ENCODE measurements at regions not wholly inside any gene's neighbourhood (a gene's known extent, or its start where the extent isn't known, plus 50 kb on each side); places are given as distances from the start of the nearest gene placed in this dataset.

DNA sequence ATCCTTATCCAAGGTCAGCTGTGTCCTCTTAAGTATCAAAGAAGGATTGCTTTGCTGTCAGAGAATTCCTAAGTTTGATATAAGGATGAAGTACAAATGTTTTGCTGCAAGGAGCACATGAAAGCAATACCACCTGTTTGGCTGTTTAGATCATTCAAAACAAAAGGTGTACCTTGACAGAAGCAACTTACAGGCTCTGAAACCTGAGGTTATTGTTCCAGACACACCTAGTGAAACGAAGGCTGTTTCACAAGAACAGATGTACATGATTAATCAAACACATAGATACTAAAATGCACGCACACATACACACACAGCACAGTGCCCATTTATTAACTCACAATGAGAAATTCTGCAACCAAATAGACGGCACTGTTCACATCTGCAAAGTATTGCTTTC lies 166.2 kb downstream of the RBM43 start:
- H3K4me3 ChIP-seq, result no peak overlapping the region
- H3K4me1 ChIP-seq, result no peaks in the 10 kb centered on the region
- H3K27me3 ChIP-seq, result no peaks in the 10 kb centered on the region
- H3K9me3 ChIP-seq, result no peaks in the 10 kb centered on the region
- no peak for TF ChIP-seq CTCF (IDR thresholded peaks at IDR 0.05)
- ATAC-seq (no peak), FAIRE-seq (no peak), DNase-seq (no peak)
- H3K36me3 ChIP-seq, result no peaks in the 10 kb centered on the region
- intact Hi-C loops (cut with DNase I), result no loop called here
- no peak overlapping the region for H3K27ac ChIP-seq
- WGBS, 2 donors, result 34 to 53% methylated on average over 3 of the region's 3 CpGs

- Histone ChIP-seq H3K36me3 (no peaks in the 10 kb centered on the region), H3K9me3 (no peaks in the 10 kb centered on the region), H3K4me3 (no peak overlapping the region), H3K27me3 (no peaks in the 10 kb centered on the region), H3K4me1 (no peaks in the 10 kb centered on the region), H3K27ac (no peak overlapping the region)
- TF ChIP-seq CTCF (IDR thresholded peaks at IDR 0.05), result no peak
- intact Hi-C loops (cut with DNase I), result no loop called here
- FAIRE-seq, result no peak
- WGBS, 2 donors, result 52 to 58% methylated on average over 3 of the region's 3 CpGs
- DNase-seq, result no peak
- ATAC-seq, result no peak
Observed at GRCh38 chr2:151091583-151091982, 170.1 kb downstream of the RBM43 start.

DNA sequence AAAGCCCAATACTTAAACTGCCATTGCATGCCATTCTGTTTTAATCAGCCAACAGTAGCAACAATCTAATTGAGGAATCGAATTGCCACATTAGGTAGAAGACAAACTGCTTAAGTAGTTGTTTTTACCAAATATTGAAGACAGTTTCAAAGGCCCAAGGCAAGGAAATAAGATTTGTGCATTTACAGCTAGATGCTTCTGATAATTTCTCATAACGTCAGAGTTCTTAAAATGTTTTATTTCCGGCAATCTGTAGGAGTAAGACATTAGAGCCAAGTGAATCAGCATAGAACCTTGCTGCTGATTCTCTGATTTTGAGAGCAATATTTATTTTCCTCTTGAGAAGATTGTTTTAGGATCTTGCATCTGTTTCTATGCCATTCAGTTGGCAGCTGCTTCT lies 174.3 kb downstream of the RBM43 start:
- intact Hi-C loops (cut with DNase I), result no loop called here
- Histone ChIP-seq H3K9me3 (no peaks in the 10 kb centered on the region), H3K4me1 (no peaks in the 10 kb centered on the region), H3K27ac (no peak overlapping the region), H3K36me3 (no peaks in the 10 kb centered on the region), H3K4me3 (no peak overlapping the region), H3K27me3 (no peaks in the 10 kb centered on the region)
- no peak for TF ChIP-seq CTCF (IDR thresholded peaks at IDR 0.05)
- DNase-seq (no peak), ATAC-seq (no peak), FAIRE-seq (no peak)
- 54 to 63% methylated on average over 3 of the region's 3 CpGs for WGBS, 2 donors

DNA sequence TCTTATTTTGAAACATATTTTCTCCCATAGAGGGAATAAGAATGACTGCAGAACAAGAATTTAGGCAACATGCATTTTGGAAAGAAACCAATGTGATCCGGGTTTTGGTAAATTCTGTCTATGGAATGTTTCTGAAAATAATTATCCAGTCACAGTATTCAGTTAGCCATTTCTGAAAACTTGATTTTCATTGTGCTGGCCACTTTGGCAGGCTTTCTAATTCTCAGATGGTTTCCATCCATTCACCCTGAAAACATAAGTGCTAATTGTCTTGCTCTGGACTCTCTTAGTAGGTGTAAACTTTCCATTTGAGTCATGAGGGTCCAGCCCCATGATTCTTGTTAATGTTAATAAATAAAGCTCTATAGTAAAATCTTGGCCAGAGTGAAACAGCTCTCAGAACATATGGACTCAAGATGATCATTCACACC lies 176.5 kb downstream of the RBM43 start:
- Histone ChIP-seq H3K27me3 (no peaks in the 10 kb centered on the region), H3K4me3 (no peak overlapping the region), H3K27ac (no peak overlapping the region), H3K36me3 (no peaks in the 10 kb centered on the region), H3K9me3 (no peaks in the 10 kb centered on the region), H3K4me1 (no peaks in the 10 kb centered on the region)
- ATAC-seq (no peak), FAIRE-seq (no peak), DNase-seq (no peak)
- no peak for TF ChIP-seq CTCF (IDR thresholded peaks at IDR 0.05)
- intact Hi-C loops (cut with DNase I), result no loop called here
- WGBS, 2 donors, result 55 to 56% methylated on average over 1 of the region's 1 CpG

- TF ChIP-seq CTCF (IDR thresholded peaks at IDR 0.05), result no peak
- FAIRE-seq (no peak), ATAC-seq (no peak), DNase-seq (no peak)
- no peaks in the 10 kb centered on the region for H3K36me3 ChIP-seq
- WGBS, 2 donors, result 47 to 63% methylated on average over 7 of the region's 7 CpGs
- H3K27ac ChIP-seq, result no peak overlapping the region
- no peaks in the 10 kb centered on the region for H3K9me3 ChIP-seq
- H3K27me3 ChIP-seq, result no peaks in the 10 kb centered on the region
- intact Hi-C loops (cut with DNase I), result no loop called here
- no peak overlapping the region for H3K4me3 ChIP-seq
- no peaks in the 10 kb centered on the region for H3K4me1 ChIP-seq
Observed at GRCh38 chr2:151083856-151084795, 177.5 kb downstream of the RBM43 start.
